Fibroblast of mammary gland (primary cell): ENCODE measurements at regions not wholly inside any gene's neighbourhood (a gene's known extent, or its start where the extent isn't known, plus 50 kb on each side); places are given as distances from the start of the nearest gene placed in this dataset.
A peak's percentile ranks its signal among the peaks of the same experiment; 100 is the strongest.

ENCODE experiments used
- DNase-seq: peaks from one replicate; pipeline ENCODE4 v3.0.0-alpha.2; 2010; ENCODE audit warnings: low read depth
- H3K4me3 ChIP-seq: 2 replicates; pipeline ENCODE4 v1.5.1; 2011; ENCODE audit warnings: low read depth, mild to moderate bottlenecking, low read length, moderate library complexity; ENCODE audit not compliant: control insufficient read depth
- TF ChIP-seq, protein P1 (sequence below): conservative IDR thresholded peaks from 2 replicates; pipeline ENCODE4 v1.5.1; 2011; ENCODE audit warnings: low read depth, low read length, inconsistent platforms; ENCODE audit not compliant: control insufficient read depth, insufficient read depth

- H3K4me3 ChIP-seq, result no peak overlapping the region
- TF ChIP-seq, protein P1, sequence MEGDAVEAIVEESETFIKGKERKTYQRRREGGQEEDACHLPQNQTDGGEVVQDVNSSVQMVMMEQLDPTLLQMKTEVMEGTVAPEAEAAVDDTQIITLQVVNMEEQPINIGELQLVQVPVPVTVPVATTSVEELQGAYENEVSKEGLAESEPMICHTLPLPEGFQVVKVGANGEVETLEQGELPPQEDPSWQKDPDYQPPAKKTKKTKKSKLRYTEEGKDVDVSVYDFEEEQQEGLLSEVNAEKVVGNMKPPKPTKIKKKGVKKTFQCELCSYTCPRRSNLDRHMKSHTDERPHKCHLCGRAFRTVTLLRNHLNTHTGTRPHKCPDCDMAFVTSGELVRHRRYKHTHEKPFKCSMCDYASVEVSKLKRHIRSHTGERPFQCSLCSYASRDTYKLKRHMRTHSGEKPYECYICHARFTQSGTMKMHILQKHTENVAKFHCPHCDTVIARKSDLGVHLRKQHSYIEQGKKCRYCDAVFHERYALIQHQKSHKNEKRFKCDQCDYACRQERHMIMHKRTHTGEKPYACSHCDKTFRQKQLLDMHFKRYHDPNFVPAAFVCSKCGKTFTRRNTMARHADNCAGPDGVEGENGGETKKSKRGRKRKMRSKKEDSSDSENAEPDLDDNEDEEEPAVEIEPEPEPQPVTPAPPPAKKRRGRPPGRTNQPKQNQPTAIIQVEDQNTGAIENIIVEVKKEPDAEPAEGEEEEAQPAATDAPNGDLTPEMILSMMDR, result no peak
- DNase-seq, result no peak
These were observed 240.3 kb upstream of the TCF21 start for GRCh38 chr6:133648581-133648980.

GRCh38 chr6:133671376-133671775 is 217.5 kb upstream of the TCF21 start:
- peak; percentile 67 for DNase-seq
- TF ChIP-seq, protein P1, result no peak
- H3K4me3 ChIP-seq, result no peak overlapping the region

DNA sequence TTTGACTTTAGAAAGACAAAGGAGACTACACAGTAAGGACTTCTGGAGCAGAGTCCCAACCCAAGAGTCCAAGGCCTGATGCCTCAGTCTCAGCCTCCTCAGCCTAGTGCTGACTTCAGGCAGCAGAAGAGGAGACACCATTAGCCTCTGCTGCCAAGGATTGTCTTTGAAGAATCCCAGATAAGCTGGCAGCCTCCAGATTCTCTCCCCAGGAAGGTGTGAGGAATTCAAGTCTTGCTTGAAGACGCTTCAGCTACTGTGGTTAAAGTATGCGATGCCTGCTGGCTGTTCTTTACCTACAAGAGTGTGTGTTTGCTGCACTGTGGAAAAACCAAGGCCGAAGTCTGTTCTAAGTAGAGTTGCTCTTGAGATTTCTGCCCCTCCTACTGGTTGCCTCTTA is 215.9 kb upstream of the TCF21 start:
- TF ChIP-seq, protein P1, result no peak
- no peak overlapping the region for H3K4me3 ChIP-seq
- no peak for DNase-seq

GRCh38 chr6:133674661-133675060 is 214.3 kb upstream of the TCF21 start:
- H3K4me3 ChIP-seq, result no peak overlapping the region
- TF ChIP-seq, protein P1, result no peak
- DNase-seq, result no peak

DNA sequence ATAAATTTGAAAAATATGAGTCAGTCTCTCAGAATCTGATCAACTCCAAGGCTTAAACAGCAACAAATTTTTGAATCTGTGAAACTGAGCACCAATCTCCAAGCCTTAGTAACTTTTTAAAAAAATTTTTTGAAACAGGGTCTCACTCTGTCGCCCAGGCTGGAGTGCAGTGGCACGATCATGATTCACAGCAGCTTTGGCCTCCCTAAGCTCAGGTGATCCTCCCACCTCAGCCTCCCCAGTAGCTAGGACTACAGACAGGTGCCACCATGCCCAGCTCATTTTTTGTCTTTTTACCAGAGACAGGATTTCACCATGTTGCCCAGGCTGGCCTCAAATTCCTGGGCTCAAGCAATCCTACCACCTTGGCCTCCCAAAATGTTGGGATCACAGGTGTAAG is 207.9 kb upstream of the TCF21 start:
- TF ChIP-seq, protein P1, result no peak
- no peak overlapping the region for H3K4me3 ChIP-seq
- no peak for DNase-seq

DNA sequence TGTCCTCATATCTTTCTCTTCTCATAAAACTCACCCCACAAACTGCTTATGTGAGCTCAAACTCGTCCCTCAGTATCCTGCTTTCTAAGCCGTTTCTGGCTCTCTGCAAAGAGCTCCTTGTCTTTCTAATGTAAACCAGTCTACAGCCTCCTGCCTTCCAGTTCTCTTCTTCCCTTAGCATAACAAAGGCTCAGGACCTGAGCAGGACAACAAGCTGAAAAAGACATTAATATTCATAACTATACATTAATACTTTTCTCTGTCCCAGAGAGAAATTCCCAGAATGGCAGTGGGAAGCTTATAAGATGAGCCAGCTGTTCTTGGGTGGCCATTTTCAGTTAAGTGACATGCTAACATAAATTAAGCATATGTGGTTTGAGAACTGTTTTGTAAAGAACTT is 207.0 kb upstream of the TCF21 start:
- no peak for DNase-seq
- H3K4me3 ChIP-seq, result no peak overlapping the region
- TF ChIP-seq, protein P1, result no peak

- DNase-seq, result no peak
- H3K4me3 ChIP-seq, result no peak overlapping the region
- TF ChIP-seq, protein P1, result no peak
These were observed 206.2 kb upstream of the TCF21 start for GRCh38 chr6:133682506-133683307.
